WTC11 (cell line): ENCODE measurements at regions not wholly inside any gene's neighbourhood (a gene's known extent, or its start where the extent isn't known, plus 50 kb on each side); places are given as distances from the start of the nearest gene placed in this dataset.

Source experiments
- ELF4 ChIP-seq: sonication (generic); formaldehyde crosslinking; IDR thresholded peaks from 2 replicates; pipeline ENCODE4 v1.8.1; 2022; ENCODE audit warnings: low read depth, mild to moderate bottlenecking, moderate library complexity, missing genetic modification reagents
- MXD4 ChIP-seq: fragments of 250-450 bp; sonication (Bioruptor Pico); IDR thresholded peaks from 2 replicates; pipeline ENCODE4 v1.8.0; 2021; ENCODE audit warnings: mild to moderate bottlenecking, moderate library complexity, borderline replicate concordance
- OVOL2 ChIP-seq: fragments of 250-450 bp; sonication (Bioruptor Pico); IDR thresholded peaks from 2 replicates; pipeline ENCODE4 v1.9.0; 2021; ENCODE audit warnings: mild to moderate bottlenecking, borderline replicate concordance
- TCF7 ChIP-seq: sonication (generic); formaldehyde crosslinking; IDR thresholded peaks from 2 replicates; pipeline ENCODE4 v1.8.0; 2022; ENCODE audit warnings: mild to moderate bottlenecking, low read depth, missing genetic modification reagents, moderate library complexity
- USF1 ChIP-seq: sonication (generic); formaldehyde crosslinking; IDR thresholded peaks from 2 replicates; pipeline ENCODE4 v1.8.0; 2022; ENCODE audit warnings: mild to moderate bottlenecking, missing genetic modification reagents
- TF ChIP-seq, protein P1 (sequence below): fragments of 200-600 bp; IDR thresholded peaks from 2 replicates; pipeline ENCODE4 v1.8.0; 2022; ENCODE audit warnings: antibody characterized with exemption
- TF ChIP-seq, protein P2 (sequence below): sonication (generic); formaldehyde crosslinking; IDR thresholded peaks from 2 replicates; pipeline ENCODE4 v1.8.1; 2023; ENCODE audit warnings: mild to moderate bottlenecking, moderate library complexity, missing genetic modification reagents

DNA sequence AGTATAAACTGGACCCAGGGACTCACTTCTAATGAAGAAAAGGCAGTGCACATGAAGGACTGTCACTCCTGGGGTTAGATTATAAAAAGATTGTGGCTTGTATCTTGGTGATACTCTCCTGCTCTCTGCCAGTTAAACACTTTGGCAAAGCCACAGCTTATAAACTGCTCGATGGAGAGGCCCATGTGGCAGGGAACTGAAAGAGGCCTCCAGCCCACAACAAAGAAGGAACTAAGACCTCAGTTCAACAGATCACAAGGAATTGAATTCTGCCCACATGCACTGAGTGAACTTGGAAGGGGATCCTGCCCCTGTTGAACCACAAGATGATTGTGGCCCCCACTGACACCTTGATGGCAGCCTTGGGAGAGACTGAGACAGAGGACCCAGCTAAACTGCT lies 363.8 kb downstream of the CBLN4 start:
- TF ChIP-seq, protein P1, sequence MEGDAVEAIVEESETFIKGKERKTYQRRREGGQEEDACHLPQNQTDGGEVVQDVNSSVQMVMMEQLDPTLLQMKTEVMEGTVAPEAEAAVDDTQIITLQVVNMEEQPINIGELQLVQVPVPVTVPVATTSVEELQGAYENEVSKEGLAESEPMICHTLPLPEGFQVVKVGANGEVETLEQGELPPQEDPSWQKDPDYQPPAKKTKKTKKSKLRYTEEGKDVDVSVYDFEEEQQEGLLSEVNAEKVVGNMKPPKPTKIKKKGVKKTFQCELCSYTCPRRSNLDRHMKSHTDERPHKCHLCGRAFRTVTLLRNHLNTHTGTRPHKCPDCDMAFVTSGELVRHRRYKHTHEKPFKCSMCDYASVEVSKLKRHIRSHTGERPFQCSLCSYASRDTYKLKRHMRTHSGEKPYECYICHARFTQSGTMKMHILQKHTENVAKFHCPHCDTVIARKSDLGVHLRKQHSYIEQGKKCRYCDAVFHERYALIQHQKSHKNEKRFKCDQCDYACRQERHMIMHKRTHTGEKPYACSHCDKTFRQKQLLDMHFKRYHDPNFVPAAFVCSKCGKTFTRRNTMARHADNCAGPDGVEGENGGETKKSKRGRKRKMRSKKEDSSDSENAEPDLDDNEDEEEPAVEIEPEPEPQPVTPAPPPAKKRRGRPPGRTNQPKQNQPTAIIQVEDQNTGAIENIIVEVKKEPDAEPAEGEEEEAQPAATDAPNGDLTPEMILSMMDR = no peak
- TF ChIP-seq, protein P2, sequence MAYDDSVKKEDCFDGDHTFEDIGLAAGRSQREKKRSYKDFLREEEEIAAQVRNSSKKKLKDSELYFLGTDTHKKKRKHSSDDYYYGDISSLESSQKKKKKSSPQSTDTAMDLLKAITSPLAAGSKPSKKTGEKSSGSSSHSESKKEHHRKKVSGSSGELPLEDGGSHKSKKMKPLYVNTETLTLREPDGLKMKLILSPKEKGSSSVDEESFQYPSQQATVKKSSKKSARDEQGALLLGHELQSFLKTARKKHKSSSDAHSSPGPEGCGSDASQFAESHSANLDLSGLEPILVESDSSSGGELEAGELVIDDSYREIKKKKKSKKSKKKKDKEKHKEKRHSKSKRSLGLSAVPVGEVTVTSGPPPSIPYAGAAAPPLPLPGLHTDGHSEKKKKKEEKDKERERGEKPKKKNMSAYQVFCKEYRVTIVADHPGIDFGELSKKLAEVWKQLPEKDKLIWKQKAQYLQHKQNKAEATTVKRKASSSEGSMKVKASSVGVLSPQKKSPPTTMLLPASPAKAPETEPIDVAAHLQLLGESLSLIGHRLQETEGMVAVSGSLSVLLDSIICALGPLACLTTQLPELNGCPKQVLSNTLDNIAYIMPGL = no peak
- TF ChIP-seq ELF4 (CRISPR knock-in tag) = no peak
- TF ChIP-seq USF1 = no peak
- no peak for TF ChIP-seq OVOL2 (CRISPR knock-in tag)
- no peak for TF ChIP-seq TCF7 (CRISPR knock-in tag)
- TF ChIP-seq MXD4 (CRISPR knock-in tag) = no peak
